Superior temporal gyrus (tissue), 1 donor: ENCODE measurements at regions not wholly inside any gene's neighbourhood (a gene's known extent, or its start where the extent isn't known, plus 50 kb on each side); places are given as distances from the start of the nearest gene placed in this dataset.
"Not testable (repeated sequence)": the region's sequence is repeated elsewhere in the genome, so short reads cannot be mapped to it uniquely, and the experiment has no call there.

ENCODE experiments used
- DNase-seq: peaks from one replicate; pipeline ENCODE4 v3.0.0-alpha.2; 2016; ENCODE audit errors: extremely low spot score

- no peak for DNase-seq
Observed at GRCh38 chr5:72760259-72760658, 56.2 kb upstream of the TNPO1 start.

- no peak for DNase-seq
Observed at GRCh38 chr5:72752909-72753308, 63.6 kb upstream of the TNPO1 start.

GRCh38 chr5:72749362-72749997 lies 67.0 kb upstream of the TNPO1 start:
- DNase-seq, result no peak

GRCh38 chr5:72747826-72748225 lies 68.6 kb upstream of the TNPO1 start:
- DNase-seq, result no peak

- no peak for DNase-seq
Observed at GRCh38 chr5:72746736-72747135, 69.7 kb upstream of the TNPO1 start.

- no peak for DNase-seq
Observed at GRCh38 chr5:72744136-72744535, 72.3 kb upstream of the TNPO1 start.

GRCh38 chr5:72741805-72742204 lies 74.7 kb upstream of the TNPO1 start:
- no peak for DNase-seq

GRCh38 chr5:72733810-72734209 lies 82.7 kb upstream of the TNPO1 start:
- DNase-seq, result no peak

- no peak for DNase-seq
Observed at GRCh38 chr5:72723581-72723980, 92.9 kb upstream of the TNPO1 start.

GRCh38 chr5:72722792-72723452 lies 93.5 kb upstream of the TNPO1 start:
- DNase-seq, result no peak

- no peak for DNase-seq
Observed at GRCh38 chr5:72721844-72722243, 94.6 kb upstream of the TNPO1 start.

GRCh38 chr5:72720205-72720604 lies 96.3 kb upstream of the TNPO1 start:
- DNase-seq, result no peak

GRCh38 chr5:72711351-72711750 lies 105.1 kb upstream of the TNPO1 start:
- no peak for DNase-seq

- no peak for DNase-seq
Observed at GRCh38 chr5:72709341-72709740, 107.1 kb upstream of the TNPO1 start.

- DNase-seq, result no peak
Observed at GRCh38 chr5:72705178-72705577, 111.3 kb upstream of the TNPO1 start.

- DNase-seq, result no peak
Observed at GRCh38 chr5:72703876-72704275, 112.6 kb upstream of the TNPO1 start.

- DNase-seq, result no peak
Observed at GRCh38 chr5:72702881-72703434, 113.5 kb upstream of the TNPO1 start.

- not testable (repeated sequence) for DNase-seq
Observed at GRCh38 chr5:72702105-72702504, 114.4 kb upstream of the TNPO1 start.

GRCh38 chr5:72698481-72698880 lies 118.0 kb upstream of the TNPO1 start:
- DNase-seq, result no peak

GRCh38 chr5:72697622-72698021 lies 118.8 kb upstream of the TNPO1 start:
- DNase-seq, result no peak

- DNase-seq, result no peak
Observed at GRCh38 chr5:72695659-72696058, 120.8 kb upstream of the TNPO1 start.

GRCh38 chr5:72694856-72695255 lies 121.6 kb upstream of the TNPO1 start:
- no peak for DNase-seq

GRCh38 chr5:72693546-72694205 lies 122.8 kb upstream of the TNPO1 start:
- DNase-seq, result no peak
